ENCODE measurements at regions not wholly inside any gene's neighbourhood (a gene's known extent, or its start where the extent isn't known, plus 50 kb on each side); places are given as distances from the start of the nearest gene placed in this dataset.
"Not testable (repeated sequence)": the region's sequence is repeated elsewhere in the genome, so short reads cannot be mapped to it uniquely, and the experiment has no call there.

DNA sequence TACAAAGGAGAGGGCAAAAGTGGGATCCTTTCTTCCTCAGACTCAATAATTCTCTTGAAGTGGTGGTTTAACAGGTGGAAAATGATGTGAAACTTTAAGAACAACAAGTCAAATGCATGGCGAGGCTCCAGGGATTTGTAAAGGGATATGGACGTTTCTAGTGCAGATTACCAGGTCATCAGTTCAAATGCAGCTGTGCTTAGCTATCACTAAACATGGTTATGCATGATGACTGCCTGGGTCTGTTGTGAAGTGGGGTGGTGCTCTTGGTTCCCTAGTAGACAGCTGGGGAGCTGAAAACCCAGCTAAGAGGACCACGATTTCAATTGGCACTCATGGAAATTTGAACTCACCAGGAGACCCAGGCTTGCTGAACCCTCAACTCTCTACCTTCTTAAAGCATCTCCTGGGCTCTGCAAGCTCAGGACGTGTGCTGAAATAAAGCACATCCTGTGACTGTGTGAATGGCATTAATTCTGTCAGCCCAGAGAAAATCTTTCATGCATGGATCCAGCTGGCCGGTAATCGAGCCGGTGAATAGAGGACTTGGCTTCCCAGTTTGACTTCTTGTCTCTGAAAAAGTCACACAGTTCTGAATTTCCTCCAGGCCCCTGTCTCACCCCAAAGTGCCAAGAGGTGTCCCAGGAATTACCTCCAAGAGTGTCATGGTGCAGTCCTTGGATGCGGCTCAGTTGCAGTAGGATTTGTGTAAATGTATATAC lies 146.1 kb downstream of the MTX2 start:
- DNase-seq = peak; percentile 83 to 94
- Histone ChIP-seq H3K4me3 (peak overlapping the region; percentile 10), H3K27me3 (no peaks in the 10 kb centered on the region), H3K4me1 (peaks cover 37% of the 10 kb centered on the region), H3K9me3 (replicated peaks) (no peaks in the 10 kb centered on the region), H3K36me3 (no peaks in the 10 kb centered on the region), H3K27ac (peak overlapping the region; percentile 53)

DNA sequence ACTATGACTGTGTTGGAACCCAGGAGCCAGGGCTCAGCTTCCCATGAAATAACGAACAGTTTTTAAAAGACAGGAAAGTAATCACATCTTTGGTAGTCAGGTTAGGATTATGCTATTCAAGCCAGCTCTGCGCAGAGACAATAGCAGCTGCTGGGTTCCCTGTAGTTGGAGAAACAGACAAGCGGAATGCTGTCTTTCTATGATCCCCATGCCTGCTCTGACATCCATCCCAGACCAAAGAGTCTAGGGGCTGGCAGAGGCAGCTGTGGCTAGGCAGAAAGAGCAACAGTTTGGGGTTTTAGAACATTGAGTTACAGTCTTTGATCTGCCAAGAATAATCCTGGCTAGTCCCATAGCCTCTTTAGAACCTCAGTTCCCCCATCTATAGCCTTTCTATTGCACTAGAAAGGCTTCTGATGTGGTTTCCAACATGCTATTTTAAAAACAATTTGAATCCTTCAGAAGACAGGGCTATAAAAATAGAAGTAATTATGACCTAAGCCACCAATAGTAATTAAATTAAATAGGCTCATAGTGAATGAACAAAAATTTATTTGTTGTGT lies 146.8 kb downstream of the MTX2 start:
- no peaks in the 10 kb centered on the region for H3K36me3 ChIP-seq
- DNase-seq = peak; percentile 53 to 78
- peak overlapping the region; percentile 53 for H3K27ac ChIP-seq
- H3K4me3 ChIP-seq = peak overlapping the region; percentile 10
- H3K4me1 ChIP-seq = peaks cover 38% of the 10 kb centered on the region
- H3K27me3 ChIP-seq = no peaks in the 10 kb centered on the region
- no peaks in the 10 kb centered on the region for H3K9me3 ChIP-seq (replicated peaks)

DNA sequence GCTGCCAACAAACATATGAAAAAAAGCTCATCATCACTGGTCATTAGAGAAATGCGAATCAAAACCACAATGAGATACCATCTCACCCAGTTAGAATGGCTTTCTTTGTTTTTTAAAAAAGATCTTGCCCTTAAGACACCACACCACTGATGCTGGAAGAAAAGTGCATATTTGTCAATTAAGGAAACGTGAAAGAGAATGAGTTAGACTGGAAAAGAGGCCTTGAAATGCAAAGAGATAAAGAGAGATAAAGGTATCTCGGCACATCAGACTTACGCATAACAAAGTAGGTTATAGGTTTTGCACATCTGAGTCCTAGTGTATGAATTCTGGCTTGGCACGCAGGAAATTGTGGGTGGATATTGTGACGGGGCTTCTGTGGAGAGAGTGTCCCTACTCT lies 149.5 kb downstream of the MTX2 start:
- H3K4me3 ChIP-seq = no peak overlapping the region
- H3K27me3 ChIP-seq = no peaks in the 10 kb centered on the region
- H3K27ac ChIP-seq = no peak overlapping the region
- peaks cover 40% of the 10 kb centered on the region for H3K4me1 ChIP-seq
- no peak for DNase-seq
- H3K36me3 ChIP-seq = no peaks in the 10 kb centered on the region
- no peaks in the 10 kb centered on the region for H3K9me3 ChIP-seq (replicated peaks)

DNA sequence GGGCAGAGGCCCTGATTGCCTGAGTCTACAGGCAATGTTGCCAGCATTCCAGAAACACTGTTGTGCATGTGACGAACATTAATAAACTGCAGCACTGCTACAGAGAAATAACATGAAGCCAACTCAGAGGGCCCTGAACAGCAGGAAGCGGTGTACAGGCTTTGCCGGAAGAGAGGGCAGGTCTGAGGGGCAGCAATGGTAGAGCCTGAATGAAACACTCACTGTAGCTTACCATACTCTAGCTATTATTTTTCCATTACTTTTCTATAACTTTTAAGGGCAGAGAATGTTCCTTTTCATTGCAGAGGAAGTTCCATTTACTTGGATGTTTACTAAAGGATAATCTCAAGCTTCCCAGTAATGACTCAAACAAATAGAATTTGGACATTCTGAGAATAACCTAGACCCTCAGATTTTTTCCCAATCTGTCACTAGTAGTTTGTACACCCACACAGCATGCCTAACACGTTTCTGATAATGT lies 150.4 kb downstream of the MTX2 start:
- H3K9me3 ChIP-seq (replicated peaks) = no peaks in the 10 kb centered on the region
- no peak overlapping the region for H3K27ac ChIP-seq
- no peaks in the 10 kb centered on the region for H3K27me3 ChIP-seq
- H3K4me3 ChIP-seq = no peak overlapping the region
- H3K36me3 ChIP-seq = no peaks in the 10 kb centered on the region
- no peak for DNase-seq
- H3K4me1 ChIP-seq = peaks cover 44% of the 10 kb centered on the region

DNA sequence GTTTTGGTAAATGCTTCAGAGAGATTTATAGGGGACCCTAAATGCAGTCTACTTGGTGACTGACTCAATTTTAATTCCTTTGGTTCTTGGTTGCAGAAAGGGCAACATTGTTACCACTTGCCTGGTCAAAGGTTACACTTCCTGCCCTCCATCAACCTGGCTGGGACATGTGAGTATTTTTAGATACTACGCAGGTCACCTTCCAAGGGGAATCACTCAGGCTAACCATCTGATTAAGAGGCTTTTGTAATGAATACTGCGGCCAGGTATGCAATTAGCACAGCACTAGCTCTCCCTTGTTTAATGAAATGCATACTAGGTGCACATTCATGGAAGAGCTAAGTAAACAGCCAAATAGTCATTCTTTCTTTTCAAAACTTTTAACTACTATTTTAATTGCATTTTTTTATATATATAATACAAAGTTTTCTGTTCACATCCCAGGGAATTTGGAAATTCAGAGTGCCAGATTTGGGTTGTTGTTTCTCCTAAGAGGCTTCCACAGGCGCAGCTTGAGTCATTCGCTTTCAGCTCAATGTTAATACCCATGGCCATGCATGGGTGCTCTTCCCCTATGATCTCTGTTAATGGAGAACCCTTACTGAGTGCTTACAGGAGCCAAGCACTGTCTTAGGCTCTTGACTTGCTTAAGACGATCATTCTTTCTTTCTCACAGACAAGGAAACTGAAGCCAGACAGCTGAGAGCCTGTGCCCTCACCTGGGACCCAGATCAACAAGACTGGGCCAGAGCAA lies 152.2 kb downstream of the MTX2 start:
- Histone ChIP-seq H3K4me1 (peaks cover 42% of the 10 kb centered on the region), H3K36me3 (no peaks in the 10 kb centered on the region), H3K27me3 (no peaks in the 10 kb centered on the region), H3K9me3 (replicated peaks) (no peaks in the 10 kb centered on the region), H3K27ac (no peak overlapping the region), H3K4me3 (no peak overlapping the region)
- DNase-seq = no peak

DNA sequence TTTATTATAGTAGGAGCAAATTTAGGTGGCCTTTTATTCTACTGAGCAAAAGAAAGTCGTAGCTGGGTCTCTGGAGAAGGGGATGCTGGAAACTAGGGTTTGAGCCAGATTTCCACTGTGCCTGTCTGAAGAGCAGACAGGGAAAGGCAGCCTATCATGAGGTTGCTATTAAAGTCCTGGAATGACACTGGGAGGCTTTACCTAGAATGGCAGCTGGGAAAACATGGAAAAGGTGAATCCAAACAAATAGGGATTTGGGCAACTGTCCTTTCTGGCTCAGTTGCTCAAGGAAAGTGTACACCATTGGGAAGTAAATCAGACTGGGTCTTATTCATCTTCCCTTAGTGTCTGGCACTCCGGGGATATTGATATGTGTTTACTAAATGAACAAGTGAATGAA lies 154.6 kb downstream of the MTX2 start:
- H3K27ac ChIP-seq = no peak overlapping the region
- no peaks in the 10 kb centered on the region for H3K9me3 ChIP-seq (replicated peaks)
- H3K4me1 ChIP-seq = peaks cover 37% of the 10 kb centered on the region
- no peaks in the 10 kb centered on the region for H3K36me3 ChIP-seq
- DNase-seq = peak in 1 of 2 experiments; percentile 36
- no peaks in the 10 kb centered on the region for H3K27me3 ChIP-seq
- H3K4me3 ChIP-seq = no peak overlapping the region

DNA sequence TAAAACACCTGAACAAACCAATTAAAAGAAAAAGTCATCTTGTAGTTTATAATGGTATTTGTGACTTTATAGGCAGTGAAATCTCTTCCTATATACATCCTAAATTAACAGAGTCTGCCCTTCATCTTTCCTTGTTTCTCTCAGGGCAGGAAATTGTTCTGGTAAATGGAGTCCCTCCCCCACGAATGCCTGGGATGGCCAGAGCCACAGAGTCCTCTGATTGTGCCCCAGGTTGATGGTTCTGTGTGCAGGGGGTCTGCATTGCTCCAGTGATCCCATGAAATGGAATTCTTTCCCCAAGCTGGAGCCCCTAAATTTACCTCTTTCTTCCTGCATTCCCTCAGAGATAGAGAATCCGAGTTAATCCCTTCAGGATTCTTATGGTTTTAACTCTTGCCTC lies 155.5 kb downstream of the MTX2 start:
- Histone ChIP-seq H3K27ac (peak overlapping the region; percentile 6; the same call in 1 of the 2 replicates), H3K4me3 (no peak overlapping the region), H3K27me3 (no peaks in the 10 kb centered on the region), H3K9me3 (replicated peaks) (no peaks in the 10 kb centered on the region), H3K36me3 (no peaks in the 10 kb centered on the region), H3K4me1 (peaks cover 29% of the 10 kb centered on the region)
- DNase-seq = peak in 1 of 2 experiments; percentile 33

DNA sequence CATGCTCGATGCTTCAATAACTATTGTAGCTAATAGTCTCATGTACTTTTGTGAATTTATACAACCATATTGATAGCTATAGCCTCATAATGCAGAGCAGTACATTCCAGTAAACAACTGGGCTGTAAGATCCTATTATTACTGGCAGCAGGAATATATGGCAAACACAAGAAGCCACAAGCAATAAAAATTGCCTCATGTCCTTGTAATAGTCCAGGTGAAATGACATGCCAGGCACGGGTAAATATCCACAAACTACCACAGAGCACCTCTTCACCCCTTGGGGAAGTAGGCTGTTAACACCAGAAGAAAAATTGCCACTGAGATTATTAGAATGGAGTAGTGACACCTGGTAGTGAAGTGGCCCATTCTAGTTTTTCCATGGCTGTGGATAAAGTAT lies 158.3 kb downstream of the MTX2 start:
- H3K4me1 ChIP-seq = peaks cover 24% of the 10 kb centered on the region
- no peaks in the 10 kb centered on the region for H3K36me3 ChIP-seq
- no peak overlapping the region for H3K4me3 ChIP-seq
- H3K27me3 ChIP-seq = no peaks in the 10 kb centered on the region
- H3K27ac ChIP-seq = no peak overlapping the region
- no peak for DNase-seq
- no peaks in the 10 kb centered on the region for H3K9me3 ChIP-seq (replicated peaks)

DNA sequence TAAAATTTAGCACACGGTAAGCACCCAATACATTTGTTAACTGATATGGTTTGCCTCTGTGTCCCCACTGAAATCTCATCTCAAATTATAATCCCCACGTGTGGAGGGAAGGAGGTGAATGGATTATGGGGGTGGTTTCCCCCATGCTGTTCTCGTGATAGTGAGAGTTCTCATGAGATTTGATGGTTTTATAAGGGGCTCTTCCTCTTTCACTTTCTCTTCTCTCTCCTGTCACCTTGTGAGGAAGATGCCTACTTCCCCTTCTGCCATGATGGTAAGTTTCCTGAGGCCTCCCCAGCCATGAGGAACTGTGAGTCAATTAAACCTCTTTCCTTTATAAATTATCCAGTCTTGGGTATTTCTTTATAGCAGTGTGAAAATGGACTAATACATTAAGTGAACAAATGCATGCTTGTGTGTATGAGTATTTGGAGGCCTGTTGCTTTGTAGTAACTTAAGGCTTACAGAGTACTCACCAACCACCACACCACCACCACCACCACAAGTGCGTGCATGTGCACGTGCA lies 159.8 kb downstream of the MTX2 start:
- not testable (repeated sequence) for H3K9me3 ChIP-seq (replicated peaks); H3K36me3 ChIP-seq; DNase-seq; H3K27ac ChIP-seq; H3K27me3 ChIP-seq; H3K4me3 ChIP-seq
- peaks cover 20% of the 10 kb centered on the region for H3K4me1 ChIP-seq

DNA sequence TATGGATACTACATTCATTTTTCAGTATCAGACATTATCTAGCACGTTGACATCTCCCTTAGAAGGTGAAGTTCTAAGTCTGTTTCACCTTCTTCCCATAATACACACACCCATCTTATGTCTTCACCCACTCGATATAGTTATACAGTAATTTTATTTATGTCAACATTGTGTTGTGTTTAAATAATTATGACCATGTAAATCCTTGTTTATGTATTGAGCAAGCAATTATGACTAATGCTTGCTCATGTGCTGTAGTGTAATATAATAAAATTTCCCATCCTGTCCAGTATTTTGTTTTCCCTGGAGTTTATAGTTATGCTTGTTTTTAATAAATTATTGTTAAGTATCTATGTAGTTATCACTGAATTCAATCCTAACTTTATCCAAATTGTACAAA lies 163.2 kb downstream of the MTX2 start:
- peaks cover 16% of the 10 kb centered on the region for H3K4me1 ChIP-seq
- no peak for DNase-seq
- no peak overlapping the region for H3K27ac ChIP-seq
- H3K9me3 ChIP-seq (replicated peaks) = no peaks in the 10 kb centered on the region; the same call in 1 of the 2 replicates
- no peaks in the 10 kb centered on the region for H3K36me3 ChIP-seq
- H3K27me3 ChIP-seq = no peaks in the 10 kb centered on the region
- H3K4me3 ChIP-seq = no peak overlapping the region

DNA sequence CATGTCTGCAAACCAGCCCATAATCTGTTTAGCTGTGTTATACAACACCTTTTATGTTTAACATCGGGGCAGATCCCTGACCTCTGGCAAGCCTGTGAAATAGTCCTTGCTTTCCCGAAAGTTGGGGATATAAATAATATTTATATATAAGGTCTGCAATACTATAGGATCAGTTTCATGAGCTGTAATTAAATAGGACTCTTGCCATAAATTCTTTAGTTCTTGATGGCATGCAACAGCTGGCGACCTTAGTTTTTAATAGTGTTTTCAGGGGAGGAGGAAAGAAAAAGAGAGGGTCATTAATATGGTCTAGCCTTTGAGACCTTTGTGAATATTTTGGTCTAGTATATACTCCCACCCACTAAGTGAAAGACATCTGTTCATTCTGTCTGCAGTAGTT lies 166.5 kb downstream of the MTX2 start:
- Histone ChIP-seq H3K27ac (peak overlapping the region; percentile 22; the same call in 1 of the 2 replicates), H3K9me3 (replicated peaks) (no peaks in the 10 kb centered on the region; the same call in 1 of the 2 replicates), H3K36me3 (no peaks in the 10 kb centered on the region), H3K4me1 (peaks cover 16% of the 10 kb centered on the region), H3K27me3 (no peaks in the 10 kb centered on the region), H3K4me3 (no peak overlapping the region)
- peak; percentile 31 to 73 for DNase-seq

DNA sequence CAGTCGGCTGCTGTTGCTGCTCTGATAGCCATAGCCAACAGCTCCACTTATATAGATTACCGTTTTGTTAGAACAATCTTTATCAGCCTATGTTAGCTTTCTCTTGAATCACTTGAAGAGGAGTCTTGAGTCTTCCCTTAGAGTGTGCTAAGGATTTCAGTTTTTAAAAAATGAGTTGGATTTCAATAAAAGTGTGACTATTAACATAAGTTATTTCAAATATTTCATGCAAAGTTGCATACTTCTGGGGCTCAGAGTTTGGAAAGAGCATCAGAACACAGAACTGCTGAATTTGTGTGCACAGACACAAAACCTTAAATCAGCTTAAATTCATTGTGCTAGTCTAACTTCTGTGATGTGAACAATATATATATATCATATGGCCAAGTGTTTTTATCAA lies 174.7 kb downstream of the MTX2 start:
- no peak for DNase-seq
- Histone ChIP-seq H3K9me3 (replicated peaks) (no peaks in the 10 kb centered on the region), H3K4me3 (no peak overlapping the region), H3K4me1 (peaks cover 20% of the 10 kb centered on the region), H3K36me3 (no peaks in the 10 kb centered on the region), H3K27ac (no peak overlapping the region), H3K27me3 (no peaks in the 10 kb centered on the region)

DNA sequence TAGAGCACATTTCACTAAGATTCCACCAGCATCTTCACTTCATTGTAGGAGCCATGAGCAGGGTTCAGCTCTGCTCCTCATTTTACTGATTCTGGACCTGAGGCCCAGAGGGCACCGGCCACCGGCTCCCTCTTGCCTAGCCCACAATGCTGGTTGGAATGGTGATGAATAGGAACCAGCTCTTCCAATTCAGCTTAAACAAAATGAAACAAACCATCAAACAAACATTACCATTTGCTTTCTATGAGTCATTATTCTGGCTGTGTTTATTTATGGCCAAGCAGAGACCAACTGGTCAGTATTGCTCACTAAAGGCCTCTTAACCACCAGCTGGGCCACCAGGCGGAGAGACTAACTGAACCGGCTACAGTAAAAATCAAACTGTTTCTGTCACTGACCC lies 176.7 kb downstream of the MTX2 start:
- Histone ChIP-seq H3K27ac (no peak overlapping the region), H3K27me3 (no peaks in the 10 kb centered on the region), H3K4me1 (peaks cover 20% of the 10 kb centered on the region), H3K4me3 (no peak overlapping the region), H3K36me3 (no peaks in the 10 kb centered on the region), H3K9me3 (replicated peaks) (no peaks in the 10 kb centered on the region)
- peak; percentile 6 to 21 for DNase-seq

DNA sequence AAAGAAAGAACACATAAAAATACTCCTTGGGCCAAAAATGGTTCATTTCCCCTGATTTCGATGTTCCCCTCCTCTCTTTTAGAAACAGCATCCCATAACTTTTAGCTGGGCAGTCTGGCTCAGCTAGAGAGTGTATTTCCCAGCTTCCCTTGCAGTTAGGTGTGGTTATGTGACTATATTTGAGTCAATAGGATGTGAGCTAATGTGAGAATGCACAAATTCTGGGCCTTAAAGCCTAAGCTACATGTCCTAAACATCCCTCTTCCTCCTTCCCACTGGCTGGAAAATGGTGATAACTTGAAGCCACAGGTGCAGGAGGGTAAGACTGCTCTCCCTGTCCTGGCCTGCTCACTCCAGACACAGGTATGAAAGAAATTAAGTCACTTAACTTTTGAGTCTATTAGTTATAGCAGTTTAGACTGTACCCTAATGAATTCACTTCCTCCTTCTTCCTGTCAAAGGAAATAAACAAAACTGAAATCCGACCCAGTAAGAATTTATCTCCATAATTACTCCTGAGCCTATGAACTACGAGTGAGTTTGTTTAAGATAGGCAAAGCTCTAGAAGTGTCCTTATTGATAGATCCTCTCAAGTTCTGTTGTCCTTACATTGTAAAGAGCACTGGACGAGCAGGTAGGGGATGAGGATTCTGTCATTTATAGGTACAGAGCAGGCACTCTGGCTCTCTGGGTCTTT lies 177.6 kb downstream of the MTX2 start:
- H3K27ac ChIP-seq = no peak overlapping the region
- DNase-seq = no peak
- no peaks in the 10 kb centered on the region for H3K27me3 ChIP-seq

More for the DNA sequence above, 177.6 kb downstream of the MTX2 start:
- Histone ChIP-seq H3K36me3 (no peaks in the 10 kb centered on the region), H3K4me3 (no peak overlapping the region), H3K4me1 (peaks cover 20% of the 10 kb centered on the region), H3K9me3 (replicated peaks) (no peaks in the 10 kb centered on the region)

Measured in SJCRH30 (cell line).